ENCODE measurements at regions not wholly inside any gene's neighbourhood (a gene's known extent, or its start where the extent isn't known, plus 50 kb on each side); places are given as distances from the start of the nearest gene placed in this dataset.

DNA sequence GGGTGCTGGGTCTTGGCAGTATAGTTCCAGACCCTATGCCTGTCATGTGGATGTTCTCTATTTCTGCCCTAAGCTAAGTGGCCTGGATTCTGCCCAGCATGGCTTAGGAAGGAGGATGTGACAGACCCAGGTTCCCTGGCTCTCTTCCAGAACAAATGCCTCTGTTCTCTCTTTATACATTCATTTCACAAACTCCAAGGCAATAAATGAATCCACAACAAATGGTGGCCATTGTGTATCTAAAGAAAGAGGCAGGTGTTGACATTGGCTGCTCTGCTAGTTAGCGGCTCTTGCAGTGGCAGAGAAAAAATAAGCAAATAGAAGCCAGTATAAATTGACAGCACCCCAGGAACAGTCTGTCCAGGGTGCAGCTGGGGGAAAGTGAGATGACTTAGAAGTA, 298.6 kb downstream of the SUCLG1 start:
- TF ChIP-seq, protein P1, sequence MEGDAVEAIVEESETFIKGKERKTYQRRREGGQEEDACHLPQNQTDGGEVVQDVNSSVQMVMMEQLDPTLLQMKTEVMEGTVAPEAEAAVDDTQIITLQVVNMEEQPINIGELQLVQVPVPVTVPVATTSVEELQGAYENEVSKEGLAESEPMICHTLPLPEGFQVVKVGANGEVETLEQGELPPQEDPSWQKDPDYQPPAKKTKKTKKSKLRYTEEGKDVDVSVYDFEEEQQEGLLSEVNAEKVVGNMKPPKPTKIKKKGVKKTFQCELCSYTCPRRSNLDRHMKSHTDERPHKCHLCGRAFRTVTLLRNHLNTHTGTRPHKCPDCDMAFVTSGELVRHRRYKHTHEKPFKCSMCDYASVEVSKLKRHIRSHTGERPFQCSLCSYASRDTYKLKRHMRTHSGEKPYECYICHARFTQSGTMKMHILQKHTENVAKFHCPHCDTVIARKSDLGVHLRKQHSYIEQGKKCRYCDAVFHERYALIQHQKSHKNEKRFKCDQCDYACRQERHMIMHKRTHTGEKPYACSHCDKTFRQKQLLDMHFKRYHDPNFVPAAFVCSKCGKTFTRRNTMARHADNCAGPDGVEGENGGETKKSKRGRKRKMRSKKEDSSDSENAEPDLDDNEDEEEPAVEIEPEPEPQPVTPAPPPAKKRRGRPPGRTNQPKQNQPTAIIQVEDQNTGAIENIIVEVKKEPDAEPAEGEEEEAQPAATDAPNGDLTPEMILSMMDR (IDR thresholded peaks at IDR 0.05; ENCODE audit: low read depth, low read length): no peak
- no peak overlapping the region for H3K4me3 ChIP-seq (ENCODE audit: low read depth, low read length)

DNA sequence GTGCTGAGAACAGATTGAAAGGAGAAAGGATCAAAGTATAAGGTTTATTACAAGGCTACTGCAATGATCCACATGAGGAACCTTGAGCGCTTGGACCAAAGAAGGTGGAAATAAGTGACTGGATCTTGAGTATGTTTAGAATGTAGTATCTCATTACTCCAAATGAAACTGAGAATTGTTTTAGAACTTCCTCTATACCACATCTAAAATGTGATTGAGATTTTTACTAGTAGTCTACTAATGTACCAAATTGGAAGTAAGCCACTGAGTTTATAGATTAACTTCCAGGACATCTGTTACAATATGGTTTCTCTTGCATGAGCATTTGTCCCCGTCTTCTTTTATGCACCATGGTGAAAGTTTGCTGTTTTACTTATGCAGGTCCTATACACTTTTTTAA, 300.5 kb downstream of the SUCLG1 start:
- TF ChIP-seq, protein P1 (IDR thresholded peaks at IDR 0.05; ENCODE audit: low read depth, low read length): no peak
- H3K4me3 ChIP-seq (ENCODE audit: low read depth, low read length): no peak overlapping the region

DNA sequence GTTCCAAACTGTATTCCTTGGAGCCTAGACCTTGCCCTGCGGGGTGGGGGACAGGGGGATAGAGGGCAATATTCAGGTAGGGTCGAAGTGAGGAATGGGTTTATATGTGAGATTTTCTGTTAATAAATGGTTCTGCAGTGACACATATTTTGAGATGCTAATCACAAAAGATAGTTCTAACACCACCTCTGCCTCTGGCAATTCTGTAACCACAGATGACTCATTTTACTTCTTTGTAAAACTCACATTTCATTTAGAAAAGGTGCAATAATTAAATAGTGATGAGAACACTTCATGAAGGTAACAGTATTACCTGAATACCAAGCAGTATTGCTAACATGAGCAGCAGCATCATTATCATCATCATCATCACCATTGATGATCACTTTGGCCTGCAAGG, 306.6 kb downstream of the SUCLG1 start:
- TF ChIP-seq, protein P1 (IDR thresholded peaks at IDR 0.05; ENCODE audit: low read depth, low read length): no peak
- H3K4me3 ChIP-seq (ENCODE audit: low read depth, low read length): no peak overlapping the region

DNA sequence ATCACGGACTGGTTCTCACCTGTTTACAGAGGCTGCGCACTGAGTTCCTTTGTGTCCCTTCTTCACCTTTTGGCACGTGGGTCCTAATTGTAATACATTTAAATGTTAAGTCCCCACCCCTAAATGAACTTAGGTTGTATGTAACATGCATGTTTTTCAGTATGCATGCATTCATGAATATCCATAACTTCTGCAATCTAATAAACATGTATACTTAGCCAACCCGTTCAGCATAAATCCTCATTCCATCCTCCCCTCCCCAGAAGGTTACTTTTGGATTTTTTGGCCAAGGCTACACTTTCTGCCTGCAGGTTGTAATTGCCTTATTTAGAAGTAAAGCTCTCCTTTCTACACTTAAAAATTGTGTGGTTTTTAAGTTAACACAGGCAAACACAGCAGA, 314.7 kb downstream of the SUCLG1 start:
- H3K4me3 ChIP-seq (ENCODE audit: low read depth, low read length): no peak overlapping the region
- TF ChIP-seq, protein P1 (IDR thresholded peaks at IDR 0.05; ENCODE audit: low read depth, low read length): no peak

DNA sequence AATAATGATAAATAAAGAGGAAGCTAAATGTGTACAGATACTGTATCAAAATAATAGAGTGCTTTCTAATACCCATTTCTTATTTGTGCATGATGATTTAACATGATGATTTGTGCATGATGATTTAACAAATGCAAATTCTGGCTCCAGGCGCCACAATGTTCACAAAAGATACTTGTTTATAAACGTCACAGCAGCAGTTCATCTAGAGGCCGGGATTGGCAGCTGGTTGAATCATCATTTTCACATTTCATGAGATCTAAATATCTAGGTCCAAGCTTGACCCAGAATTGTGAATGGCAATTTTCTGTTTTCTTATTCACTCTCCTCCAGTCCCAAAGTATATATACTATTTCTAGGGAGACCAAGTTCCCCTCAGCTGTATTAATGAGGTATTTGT, 322.0 kb downstream of the SUCLG1 start:
- H3K4me3 ChIP-seq (ENCODE audit: low read depth, low read length): no peak overlapping the region
- TF ChIP-seq, protein P1 (IDR thresholded peaks at IDR 0.05; ENCODE audit: low read depth, low read length): no peak

DNA sequence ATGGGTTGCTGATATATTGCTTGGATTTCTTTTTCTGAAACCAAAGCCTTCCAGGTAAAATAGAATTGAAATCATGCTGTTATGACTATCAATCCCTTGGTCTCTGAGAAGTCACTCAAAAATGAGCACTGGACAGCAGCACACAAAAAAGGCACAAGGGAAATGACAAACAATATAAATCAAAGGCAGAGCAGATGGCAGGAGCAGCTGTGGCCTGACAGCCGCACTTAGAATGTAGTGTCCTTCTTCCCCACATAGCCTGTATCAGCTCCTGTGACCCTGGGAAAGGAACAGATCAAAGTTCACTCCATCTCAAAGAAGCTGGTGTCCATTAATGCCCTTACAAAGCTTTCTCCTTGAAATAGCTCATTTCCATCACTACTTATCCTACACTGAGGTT, 326.7 kb downstream of the SUCLG1 start:
- H3K4me3 ChIP-seq (ENCODE audit: low read depth, low read length): no peak overlapping the region
- TF ChIP-seq, protein P1 (IDR thresholded peaks at IDR 0.05; ENCODE audit: low read depth, low read length): no peak

DNA sequence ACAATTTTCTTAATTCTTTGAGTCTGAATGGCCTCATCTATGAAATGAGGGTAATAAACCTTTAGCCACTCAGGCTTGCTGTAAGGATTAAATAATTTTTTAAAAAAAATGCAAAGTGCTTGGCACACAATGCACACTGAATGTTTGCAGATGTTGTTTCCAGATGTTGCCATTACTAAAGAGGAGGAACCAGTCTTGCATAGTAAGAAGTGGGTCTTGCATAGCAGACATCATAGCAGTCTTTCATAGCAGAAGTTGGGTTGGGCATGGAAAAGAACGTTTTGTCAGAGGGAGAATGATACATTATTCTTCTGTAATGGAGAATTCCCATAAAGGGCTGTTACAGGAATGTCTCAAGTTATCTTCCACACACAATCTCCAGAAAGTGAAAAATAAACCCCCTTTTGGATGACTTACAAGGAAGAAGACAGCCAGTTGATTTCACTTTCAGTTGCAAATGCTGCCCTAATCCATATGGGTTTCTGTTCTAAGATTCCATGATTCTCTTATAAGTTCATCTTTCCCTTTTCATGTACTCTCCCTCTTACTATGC, 327.7 kb downstream of the SUCLG1 start:
- H3K4me3 ChIP-seq (ENCODE audit: low read depth, low read length): no peak overlapping the region
- TF ChIP-seq, protein P1 (IDR thresholded peaks at IDR 0.05; ENCODE audit: low read depth, low read length): no peak
